K562 (cell line): ENCODE measurements at regions not wholly inside any gene's neighbourhood (a gene's known extent, or its start where the extent isn't known, plus 50 kb on each side); places are given as distances from the start of the nearest gene placed in this dataset.

Source experiments
- ATAC-seq: fragments of 200-7000 bp; cut with Tn5 transposase; 3 replicates; pipeline ENCODE4 v1.9.1; 2020; ENCODE audit warnings: moderate library complexity
- BruUV-seq: library from RNA; stranded (reverse); fragments of 400-500 nt; replicated peaks from 2 replicates; lab custom pipeline; 2021; lab: Mats Ljungman, UMichigan
- CTCF ChIA-PET: fragments of 300-600 bp; formaldehyde crosslinking; extraction: SDS; loops from one replicate; lab custom pipeline; 2021; ENCODE audit warnings: low intra/inter-chr PET ratio; lab: Yijun Ruan, JAX
- POLR2A ChIA-PET: fragments of 300-600, 350-650 bp; sonication (Branson Sonifier 250); formaldehyde crosslinking; extraction: SDS; loops from one replicate; lab custom pipeline; 2021; ENCODE audit warnings: antibody characterized with exemption, inconsistent platforms; lab: Yijun Ruan, JAX
- DNase-seq, 4 experiments: peaks; one replicate each; pipeline versions ENCODE4 v3.0.0 to v3.0.0-alpha.2; 2011 to 2018; ENCODE audit warnings: low spot score in 3 of 4, mixed read lengths in 3 of 4; ENCODE audit errors: extremely low read depth in 1 of 4
- FAIRE-seq: peaks from 2 replicates; lab custom pipeline; 2011; peaks lifted over from hg19 to GRCh38; lab: Jason Lieb, UNC
- H2AFZ ChIP-seq: 2 replicates; pipeline ENCODE4 v1.6.0; 2011; ENCODE audit warnings: low read depth, low read length, control low read depth, inconsistent platforms
- H3K27ac ChIP-seq: fragments of 200-600 bp; 3 replicates; pipeline ENCODE4 v1.8.0; 2011; ENCODE audit warnings: low read depth, mild to moderate bottlenecking, control low read depth, inconsistent platforms, low read length, moderate library complexity, mixed read lengths; ENCODE audit errors: extremely low read depth
- H3K27me3 ChIP-seq, 2 experiments: fragments of 300-600 bp in 1 of 2; 2 replicates in 1 of 2; 3 replicates in 1 of 2; pipeline versions ENCODE4 v1.6.0 to v1.8.0; 2011; ENCODE audit warnings: inconsistent platforms in 2 of 2, low read length in 2 of 2, mild to moderate bottlenecking in 1 of 2, mixed read lengths in 1 of 2, moderate library complexity in 1 of 2; ENCODE audit not compliant: control insufficient read depth in 2 of 2, insufficient read depth in 2 of 2
- H3K36me3 ChIP-seq: fragments of 300-600 bp; 3 replicates; pipeline ENCODE4 v1.8.0; 2011; ENCODE audit warnings: mild to moderate bottlenecking, low read length, inconsistent platforms; ENCODE audit not compliant: control insufficient read depth, insufficient read depth
- H3K4me1 ChIP-seq, 2 experiments: fragments of 200-600 bp in 1 of 2; replicated peaks in 1 of 2; 2 replicates in 1 of 2; 3 replicates in 1 of 2; pipeline versions ENCODE4 v1.5.1 to v1.8.0; 2011; ENCODE audit warnings: inconsistent platforms in 2 of 2, low read length in 2 of 2, mild to moderate bottlenecking in 1 of 2, mixed read lengths in 1 of 2, moderate library complexity in 1 of 2; ENCODE audit not compliant: control insufficient read depth in 2 of 2, insufficient read depth in 2 of 2
- H3K4me2 ChIP-seq: 2 replicates; pipeline ENCODE4 v1.6.1; 2011; ENCODE audit warnings: low read length, control low read depth, inconsistent platforms, mixed read lengths; ENCODE audit not compliant: insufficient read depth
- H3K4me3 ChIP-seq: fragments of 200-600 bp; sonication (generic), shearing (Covaris generic); 2 replicates; pipeline ENCODE4 v1.5.1; 2016; ENCODE audit warnings: control low read depth, inconsistent platforms
- H3K79me2 ChIP-seq: fragments of 200-600 bp; 3 replicates; pipeline ENCODE4 v1.8.0; 2011; ENCODE audit warnings: low read length, inconsistent platforms; ENCODE audit not compliant: control insufficient read depth, insufficient read depth
- H3K9ac ChIP-seq, 2 experiments: 2 replicates each; pipeline versions ENCODE4 v1.6.0 to v1.6.1; 2011; ENCODE audit warnings: low read depth in 2 of 2, low read length in 2 of 2, control low read depth in 1 of 2, inconsistent platforms in 1 of 2, mild to moderate bottlenecking in 1 of 2, mixed read lengths in 1 of 2; ENCODE audit not compliant: insufficient read depth in 1 of 2
- H3K9me1 ChIP-seq: one replicate; pipeline ENCODE4 v1.6.0; 2011; ENCODE audit warnings: inconsistent platforms, mild to moderate bottlenecking, low read length, moderate library complexity; ENCODE audit not compliant: control insufficient read depth, insufficient read depth
- H3K9me3 ChIP-seq: replicated peaks from 2 replicates; pipeline ENCODE4 v1.5.1; 2011; ENCODE audit warnings: low read depth, low read length, inconsistent platforms; ENCODE audit not compliant: control insufficient read depth, insufficient read depth
- H4K20me1 ChIP-seq: replicated peaks from 2 replicates; pipeline ENCODE4 v1.6.1; 2011; ENCODE audit warnings: low read length, inconsistent platforms, mixed read lengths; ENCODE audit not compliant: control insufficient read depth, insufficient read depth
- ASH1L ChIP-seq: fragments of 450-650 bp; IDR thresholded peaks from 2 replicates; pipeline ENCODE4 v1.6.1; 2018; ENCODE audit warnings: borderline replicate concordance, mild to moderate bottlenecking, low read depth; ENCODE audit not compliant: partially characterized antibody
- CBX3 ChIP-seq, 2 experiments: IDR thresholded peaks; 1 replicate in 1 of 2; 2 replicates in 1 of 2; pipeline ENCODE4 v1.6.1; 2012; ENCODE audit warnings: inconsistent platforms in 2 of 2, low read length in 2 of 2, borderline replicate concordance in 1 of 2, control low read depth in 1 of 2
- ETV1 ChIP-seq: fragments of 450-650 bp; conservative IDR thresholded peaks from 2 replicates; pipeline ENCODE4 v1.6.1; 2016; ENCODE audit warnings: missing genetic modification characterization, control low read depth, low read depth, missing compliant biosample characterization
- GATA2 ChIP-seq: sonication (generic); formaldehyde crosslinking; IDR thresholded peaks from 2 replicates; pipeline ENCODE4 v1.4.0; 2020; ENCODE audit warnings: mild to moderate bottlenecking, missing genetic modification reagents
- NKRF ChIP-seq: fragments of 450-650 bp; IDR thresholded peaks from 2 replicates; pipeline ENCODE4 v1.6.1; 2016; ENCODE audit warnings: borderline replicate concordance
- POLR2AphosphoS5 ChIP-seq: IDR thresholded peaks from 2 replicates; pipeline ENCODE4 v1.6.1; 2011; ENCODE audit warnings: mild to moderate bottlenecking, low read depth, low read length, moderate library complexity; ENCODE audit not compliant: control insufficient read depth, insufficient read depth
- RAD21 ChIP-seq, 2 experiments: fragments of 250-450 bp in 1 of 2; fragments of 450-650 bp in 1 of 2; sonication (Bioruptor Pico) in 1 of 2; formaldehyde crosslinking in 1 of 2; IDR thresholded peaks in 1 of 2; conservative IDR thresholded peaks in 1 of 2; 2 replicates each; pipeline versions ENCODE4 v1.4.0 to v1.8.0; 2020 to 2022; ENCODE audit warnings: mild to moderate bottlenecking in 2 of 2, moderate library complexity in 1 of 2
- SMARCA4 ChIP-seq: fragments of 450-650 bp; IDR thresholded peaks from 2 replicates; pipeline ENCODE4 v1.6.1; 2016
- SNAPC5 ChIP-seq: fragments of 250-450 bp; sonication (Bioruptor Pico); IDR thresholded peaks from 2 replicates; pipeline ENCODE4 v1.8.0; 2021; ENCODE audit warnings: moderate library complexity, mild to moderate bottlenecking, inconsistent platforms
- SP2 ChIP-seq: IDR thresholded peaks from 2 replicates; pipeline ENCODE4 v1.6.1; 2011; ENCODE audit warnings: mild to moderate bottlenecking, low read depth, low read length, moderate library complexity; ENCODE audit not compliant: poor library complexity, severe bottlenecking; ENCODE audit errors: extremely low read depth
- ZNF23 ChIP-seq: fragments of 250-450 bp; sonication (Bioruptor Pico); IDR thresholded peaks from 2 replicates; pipeline ENCODE4 v1.4.0; 2020; ENCODE audit warnings: mild to moderate bottlenecking
- ZNF589 ChIP-seq: fragments of 200-800 bp; sonication (Bioruptor generic); IDR thresholded peaks from 2 replicates; pipeline ENCODE4 v1.6.1; 2016; ENCODE audit warnings: low read depth, missing genetic modification characterization, missing compliant biosample characterization
- WGBS: fragments of 100-300 bp; shearing (Covaris generic); methylation state at CpG from one replicate; pipeline ENCODE4 v1.1.6; 2016; ENCODE audit warnings: low coverage, mixed read lengths; ENCODE audit not compliant: insufficient coverage; ENCODE audit errors: missing lambda C conversion rate; 5-methylcytosine and 5-hydroxymethylcytosine counted together
- in situ Hi-C: fragments of 300-500 bp; cut with MboI; formaldehyde crosslinking; loops from 4 replicates; pipeline ENCODE4 v1.15.0; 2018; ENCODE audit warnings: inconsistent platforms, mixed read lengths
- intact Hi-C: fragments of 100-400 bp; cut with micrococcal nuclease; formaldehyde crosslinking; loops from 2 replicates; pipeline ENCODE4 v1.14.2; 2022

GRCh38 chr2:66000901-66001300 is 434.0 kb upstream of the MEIS1 start:
- Histone ChIP-seq H3K27me3 (no peaks in the 10 kb centered on the region; a peak in 1 of 5 replicates), H2AFZ (no peak overlapping the region), H3K9me1 (no peaks in the 10 kb centered on the region), H3K36me3 (no peaks in the 10 kb centered on the region), H3K4me3 (no peak overlapping the region), H3K79me2 (no peaks in the 10 kb centered on the region), H3K9me3 (no peaks in the 10 kb centered on the region), H3K4me1 (no peaks in the 10 kb centered on the region), H3K9ac (no peak overlapping the region), H3K27ac (no peak overlapping the region), H3K4me2 (no peak overlapping the region), H4K20me1 (no peaks in the 10 kb centered on the region)
- FAIRE-seq (no peak), DNase-seq (no peak), ATAC-seq (no peak)
- TF ChIP-seq ZNF23 (CRISPR knock-in tag), result no peak
- TF ChIP-seq RAD21 (CRISPR knock-in tag; conservative IDR thresholded peaks at IDR 0.05 in 1 of 2, IDR thresholded peaks at IDR 0.05 in 1 of 2), result no peak
- no peak for TF ChIP-seq NKRF
- no peak for TF ChIP-seq GATA2
- TF ChIP-seq ETV1 (tag), result no peak
- TF ChIP-seq CBX3 (IDR thresholded peaks at IDR 0.05; ENCODE audit: borderline replicate concordance in 1 of 2, low read length in 2 of 2), result no peak
- TF ChIP-seq POLR2AphosphoS5, result no peak
- no peak for TF ChIP-seq ZNF589 (CRISPR knock-in tag)
- no peak for TF ChIP-seq SP2
- no peak for TF ChIP-seq ASH1L
- no peak for TF ChIP-seq SMARCA4
- no peak for TF ChIP-seq SNAPC5
- in situ Hi-C loops (no loop called here), intact Hi-C loops (no loop called here)
- CTCF ChIA-PET, result no interaction called here
- 0% methylated on average over 1 of the region's 1 CpG for WGBS
- BruUV-seq, result no TSS peak
- POLR2A ChIA-PET, result no interaction called here
